ENCODE measurements at regions not wholly inside any gene's neighbourhood (a gene's known extent, or its start where the extent isn't known, plus 50 kb on each side); places are given as distances from the start of the nearest gene placed in this dataset.

GRCh38 chr11:21930408-21930807 is 262.5 kb upstream of the ANO5 start:
- TF ChIP-seq POLR2AphosphoS5 (IDR thresholded peaks at IDR 0.05; ENCODE audit: low read depth, low read length) (no peak), REST (IDR thresholded peaks at IDR 0.05; ENCODE audit: insufficient read depth in 1 of 2, low read depth in 2 of 2, low read length in 2 of 2) (no peak)
